A549 (cell line): ENCODE measurements at regions not wholly inside any gene's neighbourhood (a gene's known extent, or its start where the extent isn't known, plus 50 kb on each side); places are given as distances from the start of the nearest gene placed in this dataset.

ENCODE experiments used
- ATAC-seq, 2 experiments: fragments of 200-7000 bp in 1 of 2; fragments of >200 bp in 1 of 2; cut with Nextera tagmentation in 1 of 2; cut with Tn5 transposase in 1 of 2; 3 replicates each; pipeline versions ENCODE4 v1.8.0 to v1.9.1; 2018 to 2020; ENCODE audit warnings: mild to moderate bottlenecking in 1 of 2, moderate library complexity in 1 of 2
- CTCF ChIA-PET: fragments of 300-600 bp; sonication (Branson Sonifier 250); formaldehyde crosslinking; extraction: SDS; loops from one replicate; lab custom pipeline; 2021; ENCODE audit warnings: antibody characterized with exemption, inconsistent platforms; lab: Yijun Ruan, JAX
- POLR2A ChIA-PET: fragments of 350-600 bp; formaldehyde crosslinking; extraction: SDS; loops from one replicate; lab custom pipeline; 2021; ENCODE audit warnings: antibody characterized with exemption, inconsistent platforms; lab: Yijun Ruan, JAX
- DNase-seq, 2 experiments: peaks; one replicate each; pipeline versions ENCODE4 v3.0.0 to v3.0.0-alpha.2; 2011 to 2016; ENCODE audit warnings: low read depth in 1 of 2, low spot score in 1 of 2
- FAIRE-seq: peaks from 2 replicates; lab custom pipeline; 2011; peaks lifted over from hg19 to GRCh38; lab: Jason Lieb, UNC
- H3K27ac ChIP-seq, 2 experiments: fragments of >200 bp; sonication (Bioruptor Twin); formaldehyde crosslinking; 3 replicates each; pipeline ENCODE4 v1.5.1; 2016 to 2017
- H3K4me1 ChIP-seq: fragments of >200 bp; sonication (Bioruptor Twin); formaldehyde crosslinking; 3 replicates; pipeline ENCODE4 v1.6.1; 2016
- H3K4me2 ChIP-seq: fragments of >200 bp; sonication (Bioruptor Twin); formaldehyde crosslinking; 3 replicates; pipeline ENCODE4 v1.6.1; 2016
- H3K4me3 ChIP-seq: fragments of >200 bp; sonication (Bioruptor Twin); formaldehyde crosslinking; 3 replicates; pipeline ENCODE4 v1.5.1; 2016
- H3K9me3 ChIP-seq: fragments of >200 bp; sonication (Bioruptor Twin); formaldehyde crosslinking; 3 replicates; pipeline ENCODE4 v1.6.1; 2016
- BCL3 ChIP-seq: fragments of >200 bp; sonication (Bioruptor Twin); formaldehyde crosslinking; IDR thresholded peaks from 3 replicates; pipeline ENCODE4 v1.6.1; 2016
- BHLHE40 ChIP-seq: IDR thresholded peaks from 2 replicates; pipeline ENCODE4 v1.6.1; 2012; ENCODE audit warnings: low read depth, low read length, inconsistent platforms
- ELK1 ChIP-seq: fragments of 150-350 bp; IDR thresholded peaks from 2 replicates; pipeline ENCODE4 v1.6.1; 2014; ENCODE audit warnings: low read depth, mild to moderate bottlenecking, low read length
- ESRRA ChIP-seq: fragments of 150-350 bp; IDR thresholded peaks from 2 replicates; pipeline ENCODE4 v1.6.1; 2014; ENCODE audit warnings: mild to moderate bottlenecking, low read length, borderline replicate concordance
- FOSB ChIP-seq: fragments of 250-450 bp; sonication (Bioruptor Pico); IDR thresholded peaks from 2 replicates; pipeline ENCODE4 v1.5.0; 2020; ENCODE audit warnings: mild to moderate bottlenecking, moderate library complexity
- HDAC2 ChIP-seq: fragments of 200-600 bp; sonication (generic); IDR thresholded peaks from 2 replicates; pipeline ENCODE4 v1.6.1; 2016
- HEYL ChIP-seq: fragments of 250-450 bp; sonication (Bioruptor Pico); IDR thresholded peaks from 2 replicates; pipeline ENCODE4 v1.8.0; 2021; ENCODE audit warnings: mild to moderate bottlenecking, moderate library complexity
- HMGXB4 ChIP-seq: fragments of 250-450 bp; sonication (Bioruptor Pico); IDR thresholded peaks from 2 replicates; pipeline ENCODE4 v1.5.0; 2021; ENCODE audit warnings: mild to moderate bottlenecking, moderate library complexity, borderline replicate concordance
- HOXB5 ChIP-seq: fragments of 250-450 bp; sonication (Bioruptor Pico); IDR thresholded peaks from 2 replicates; pipeline ENCODE4 v1.5.0; 2020; ENCODE audit warnings: mild to moderate bottlenecking, moderate library complexity
- KDM5A ChIP-seq: fragments of 200-600 bp; sonication (generic); IDR thresholded peaks from 2 replicates; pipeline ENCODE4 v1.6.1; 2016; ENCODE audit warnings: antibody characterized with exemption, mild to moderate bottlenecking
- MAFK ChIP-seq: fragments of 450-650 bp; IDR thresholded peaks from 2 replicates; pipeline ENCODE4 v1.6.1; 2014; ENCODE audit not compliant: partially characterized antibody
- MYC ChIP-seq: IDR thresholded peaks from 2 replicates; pipeline ENCODE4 v1.6.1; 2012; ENCODE audit warnings: mild to moderate bottlenecking, inconsistent platforms, low read length, improper control_type of control experiment, borderline replicate concordance
- PHF8 ChIP-seq: fragments of 200-600 bp; sonication (generic); IDR thresholded peaks from 2 replicates; pipeline ENCODE4 v1.6.1; 2016; ENCODE audit warnings: low read depth, mild to moderate bottlenecking, antibody characterized with exemption, moderate library complexity, borderline replicate concordance
- POLR2A ChIP-seq: IDR thresholded peaks from 2 replicates; pipeline ENCODE4 v1.6.1; 2012; ENCODE audit warnings: mild to moderate bottlenecking, low read length
- RFX5 ChIP-seq: fragments of 450-650 bp; IDR thresholded peaks from 2 replicates; pipeline ENCODE4 v1.7.1; 2014; ENCODE audit warnings: antibody characterized with exemption, mild to moderate bottlenecking, moderate library complexity
- RNF2 ChIP-seq: fragments of 200-600 bp; sonication (generic); IDR thresholded peaks from 2 replicates; pipeline ENCODE4 v1.6.1; 2016; ENCODE audit warnings: low read depth, mild to moderate bottlenecking, antibody characterized with exemption, moderate library complexity, borderline replicate concordance
- SMC3 ChIP-seq: fragments of >200 bp; sonication (Bioruptor Twin); formaldehyde crosslinking; IDR thresholded peaks from 3 replicates; pipeline ENCODE4 v1.6.1; 2018; ENCODE audit warnings: inconsistent platforms
- ZC3H11A ChIP-seq: fragments of 450-650 bp; IDR thresholded peaks from 2 replicates; pipeline ENCODE4 v1.6.1; 2014; ENCODE audit warnings: antibody characterized with exemption, mild to moderate bottlenecking
- ZNF302 ChIP-seq: fragments of 250-450 bp; sonication (Bioruptor Pico); IDR thresholded peaks from 2 replicates; pipeline ENCODE4 v1.9.0; 2021; ENCODE audit warnings: inconsistent platforms, mild to moderate bottlenecking, moderate library complexity
- ZSCAN20 ChIP-seq: fragments of 250-450 bp; sonication (Bioruptor Pico); IDR thresholded peaks from 2 replicates; pipeline ENCODE4 v1.8.0; 2022; ENCODE audit warnings: mild to moderate bottlenecking, moderate library complexity
- WGBS: methylation state at CpG from one replicate; pipeline ENCODE4 v1.1.6; 2017; ENCODE audit errors: missing lambda C conversion rate; 5-methylcytosine and 5-hydroxymethylcytosine counted together

GRCh38 chr17:33381201-33381600 is 88.1 kb upstream of the ASIC2 start:
- ATAC-seq (no peak), FAIRE-seq (no peak), DNase-seq (no peak)
- TF ChIP-seq BCL3 (no peak), ELK1 (no peak), RNF2 (no peak), ZNF302 (no peak), HMGXB4 (CRISPR knock-in tag) (no peak), KDM5A (no peak), RFX5 (no peak), BHLHE40 (no peak), MYC (no peak), ESRRA (no peak)
- Histone ChIP-seq H3K4me2 (no peak overlapping the region), H3K4me1 (no peaks in the 10 kb centered on the region), H3K4me3 (no peak overlapping the region), H3K27ac (no peak overlapping the region), H3K9me3 (no peaks in the 10 kb centered on the region)
- WGBS = 23% methylated on average over 6 of the region's 6 CpGs
- POLR2A ChIA-PET = no interaction called here
- CTCF ChIA-PET = interaction anchor here (0.7 to 1.7 kb wide), 2 partner anchors 10 to 141 kb away, joined by 3 to 5 read pairs; no protein-coding TSS in a partner anchor

- H3K27ac ChIP-seq = no peak overlapping the region
- FAIRE-seq = no peak
- no peaks in the 10 kb centered on the region for H3K9me3 ChIP-seq
- DNase-seq = no peak
- CTCF ChIA-PET = no interaction called here
- no peak for TF ChIP-seq FOSB (CRISPR knock-in tag)
- TF ChIP-seq SMC3 = no peak
- no peak for TF ChIP-seq HDAC2
- H3K4me2 ChIP-seq = no peak overlapping the region
- H3K4me1 ChIP-seq = no peaks in the 10 kb centered on the region
- H3K4me3 ChIP-seq = no peak overlapping the region
- ATAC-seq = no peak
- POLR2A ChIA-PET = no interaction called here
- 1% methylated on average over 3 of the region's 3 CpGs for WGBS
Observed at GRCh38 chr17:33383488-33384023, 90.5 kb upstream of the ASIC2 start.

- Histone ChIP-seq H3K27ac (no peak overlapping the region), H3K4me3 (no peak overlapping the region), H3K9me3 (no peaks in the 10 kb centered on the region), H3K4me1 (peaks cover 8% of the 10 kb centered on the region; the same call in 1 of the 3 replicates), H3K4me2 (no peak overlapping the region)
- FAIRE-seq (no peak), DNase-seq (no peak), ATAC-seq (no peak)
- WGBS = 2% methylated on average over 4 of the region's 4 CpGs
- POLR2A ChIA-PET = no interaction called here
- TF ChIP-seq ELK1 (no peak), MAFK (no peak), POLR2A (no peak), HEYL (no peak), ZC3H11A (no peak), ZSCAN20 (CRISPR knock-in tag) (no peak), HMGXB4 (CRISPR knock-in tag) (no peak), HOXB5 (no peak), PHF8 (no peak)
- CTCF ChIA-PET = no interaction called here
Observed at GRCh38 chr17:33385133-33385532, 92.0 kb upstream of the ASIC2 start.
